ENCODE measurements at regions not wholly inside any gene's neighbourhood (a gene's known extent, or its start where the extent isn't known, plus 50 kb on each side); places are given as distances from the start of the nearest gene placed in this dataset.

- DNase-seq (ENCODE audit: low spot score): no peak
Measured at GRCh38 chr5:153880106-153880505, 158.6 kb downstream of the FAM114A2 start.

GRCh38 chr5:153879596-153879995, 159.1 kb downstream of the FAM114A2 start:
- no peak for DNase-seq (ENCODE audit: low spot score)

DNA sequence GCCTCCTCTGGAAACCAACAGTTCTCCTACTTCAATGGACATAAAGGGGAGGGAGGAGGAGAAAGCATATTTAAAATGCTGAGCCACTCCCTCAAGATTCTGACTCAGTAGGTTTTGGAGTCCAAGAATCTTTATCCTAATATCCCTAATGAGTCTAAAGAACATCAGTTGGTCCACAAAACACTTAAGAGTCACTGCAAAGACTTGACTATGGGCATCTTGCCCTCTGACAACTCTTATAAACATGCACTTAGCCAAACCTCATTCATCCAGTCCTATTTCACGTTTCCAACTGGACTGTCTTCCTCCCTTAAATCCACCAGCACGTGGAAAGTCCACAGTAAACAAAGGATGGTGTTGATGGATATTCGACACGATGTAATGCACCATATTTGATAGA, 172.5 kb downstream of the FAM114A2 start:
- DNase-seq (ENCODE audit: low spot score): peak; percentile 42

DNA sequence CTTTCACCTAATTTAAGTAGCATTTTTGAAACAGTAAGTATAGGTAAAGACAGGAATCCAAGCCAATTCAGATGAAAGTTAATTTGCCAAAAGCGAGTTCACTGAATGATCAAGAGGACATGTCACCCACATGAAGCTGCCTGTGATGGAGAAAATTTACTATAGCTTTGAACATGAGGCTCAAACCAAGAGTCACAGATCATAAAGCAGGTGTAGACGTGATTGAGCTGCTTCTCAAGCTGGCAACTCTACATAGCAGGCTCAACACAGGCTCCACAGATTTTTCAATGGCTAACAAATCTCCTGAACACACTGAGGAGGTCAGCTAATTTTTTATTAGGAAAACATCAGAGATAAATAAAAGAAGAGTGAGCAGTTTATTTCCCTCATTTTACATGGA, 173.7 kb downstream of the FAM114A2 start:
- DNase-seq (ENCODE audit: low spot score): no peak

DNA sequence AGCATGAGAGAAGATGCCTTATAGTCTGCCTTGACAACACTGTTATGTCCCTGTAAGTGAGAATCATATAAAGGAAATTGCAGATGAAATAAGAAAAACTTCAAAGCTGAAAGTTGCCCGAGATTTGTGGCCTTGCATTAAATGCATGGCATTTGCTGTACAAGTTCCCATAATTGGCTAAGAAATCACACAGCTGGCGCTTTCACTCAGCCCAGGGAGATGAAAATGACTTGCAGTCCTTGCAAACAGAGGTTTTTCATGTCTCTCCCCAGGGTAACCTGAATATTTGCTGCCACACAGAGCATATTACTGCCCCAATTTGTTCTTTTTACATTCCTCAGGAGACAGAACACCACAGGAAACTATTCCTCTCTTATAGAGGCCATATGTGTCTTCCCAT, 174.8 kb downstream of the FAM114A2 start:
- no peak for DNase-seq (ENCODE audit: low spot score)

Data from AG08395 (cell line).